Activated CD8-positive, alpha-beta memory T cell treated with anti-CD3 and anti-CD28 coated beads for 36 hours (primary cell): ENCODE measurements at regions not wholly inside any gene's neighbourhood (a gene's known extent, or its start where the extent isn't known, plus 50 kb on each side); places are given as distances from the start of the nearest gene placed in this dataset.
"Not testable (repeated sequence)": the region's sequence is repeated elsewhere in the genome, so short reads cannot be mapped to it uniquely, and the experiment has no call there.

Experiments used
- CTCF ChIA-PET: fragments of 350-600 bp; sonication (Branson Sonifier 250); formaldehyde crosslinking; loops from one replicate; lab custom pipeline; 2021; ENCODE audit warnings: antibody characterized with exemption; lab: Charles Lee
- POLR2A ChIA-PET: fragments of 350-600 bp; sonication (Branson Sonifier 250); formaldehyde crosslinking; loops from one replicate; lab custom pipeline; 2021; ENCODE audit warnings: antibody characterized with exemption; lab: Charles Lee

GRCh38 chr5:13186177-13186576, 758.3 kb downstream of the DNAH5 start:
- POLR2A ChIA-PET = no interaction called here
- CTCF ChIA-PET = no interaction called here

- ChIA-PET POLR2A (no interaction called here), CTCF (no interaction called here)
Observed at GRCh38 chr5:13179407-13180087, 764.9 kb downstream of the DNAH5 start.

GRCh38 chr5:13143630-13144029, 800.9 kb downstream of the DNAH5 start:
- CTCF ChIA-PET = no interaction called here
- POLR2A ChIA-PET = no interaction called here

- POLR2A ChIA-PET = no interaction called here
- CTCF ChIA-PET = no interaction called here
Observed at GRCh38 chr5:13143214-13143613, 801.3 kb downstream of the DNAH5 start.

GRCh38 chr5:13133951-13134350, 810.5 kb downstream of the DNAH5 start:
- ChIA-PET CTCF (no interaction called here), POLR2A (no interaction called here)

GRCh38 chr5:13115476-13115875, 829.0 kb downstream of the DNAH5 start:
- POLR2A ChIA-PET = no interaction called here
- CTCF ChIA-PET = no interaction called here

- CTCF ChIA-PET = no interaction called here
- POLR2A ChIA-PET = no interaction called here
Observed at GRCh38 chr5:13108265-13108664, 836.2 kb downstream of the DNAH5 start.

GRCh38 chr5:13107537-13107936, 837.0 kb downstream of the DNAH5 start:
- ChIA-PET POLR2A (no interaction called here), CTCF (no interaction called here)

- CTCF ChIA-PET = no interaction called here
- POLR2A ChIA-PET = no interaction called here
Observed at GRCh38 chr5:13081116-13081515, 863.4 kb downstream of the DNAH5 start.

- POLR2A ChIA-PET, CTCF ChIA-PET: not testable (repeated sequence)
Observed at GRCh38 chr5:13072936-13073335, 871.6 kb downstream of the DNAH5 start.

- CTCF ChIA-PET = no interaction called here
- POLR2A ChIA-PET = no interaction called here
Observed at GRCh38 chr5:13063088-13063487, 881.4 kb downstream of the DNAH5 start.

- ChIA-PET CTCF (no interaction called here), POLR2A (no interaction called here)
Observed at GRCh38 chr5:13045897-13046551, 898.5 kb downstream of the DNAH5 start.

GRCh38 chr5:13034061-13034460, 910.4 kb downstream of the DNAH5 start:
- CTCF ChIA-PET = no interaction called here
- POLR2A ChIA-PET = no interaction called here

GRCh38 chr5:13029211-13029610, 915.3 kb downstream of the DNAH5 start:
- POLR2A ChIA-PET = no interaction called here
- CTCF ChIA-PET = no interaction called here

- POLR2A ChIA-PET = no interaction called here
- CTCF ChIA-PET = no interaction called here
Observed at GRCh38 chr5:13027874-13028273, 916.6 kb downstream of the DNAH5 start.

- POLR2A ChIA-PET = no interaction called here
- CTCF ChIA-PET = no interaction called here
Observed at GRCh38 chr5:13019729-13020128, 924.8 kb downstream of the DNAH5 start.

GRCh38 chr5:13003457-13003856, 941.0 kb downstream of the DNAH5 start:
- ChIA-PET CTCF (no interaction called here), POLR2A (no interaction called here)

GRCh38 chr5:12999667-13000066, 944.8 kb downstream of the DNAH5 start:
- POLR2A ChIA-PET = no interaction called here
- CTCF ChIA-PET = no interaction called here

GRCh38 chr5:12985142-12985541, 959.3 kb downstream of the DNAH5 start:
- CTCF ChIA-PET = no interaction called here
- POLR2A ChIA-PET = no interaction called here

GRCh38 chr5:12974856-12975255, 969.6 kb downstream of the DNAH5 start:
- ChIA-PET CTCF (no interaction called here), POLR2A (no interaction called here)

GRCh38 chr5:12965804-12966203, 978.7 kb downstream of the DNAH5 start:
- POLR2A ChIA-PET = no interaction called here
- CTCF ChIA-PET = no interaction called here

- ChIA-PET POLR2A (no interaction called here), CTCF (no interaction called here)
Observed at GRCh38 chr5:12959713-12960112, 984.8 kb downstream of the DNAH5 start.
